Natural killer cell (primary cell): ENCODE measurements at regions not wholly inside any gene's neighbourhood (a gene's known extent, or its start where the extent isn't known, plus 50 kb on each side); places are given as distances from the start of the nearest gene placed in this dataset.

Experiments
- ATAC-seq, 3 donors: fragments of 150-1000 bp in 2 of 3; fragments of 200-7000 bp in 1 of 3; cut with Tn5 transposase; 1 replicate in 1 of 3; 2 replicates in 2 of 3; pipeline ENCODE4 v1.10.0; 2021; ENCODE audit warnings: mild to moderate bottlenecking in 2 of 3, moderate library complexity in 2 of 3
- DNase-seq, 2 donors: peaks; one replicate each; pipeline versions ENCODE4 v3.0.0 to v3.0.0-alpha.2; 2013 to 2021; ENCODE audit warnings: mixed read lengths in 1 of 2
- H3K27ac ChIP-seq: one replicate; pipeline ENCODE4 v1.5.1; 2013; ENCODE audit warnings: mild to moderate bottlenecking, low read length
- H3K27me3 ChIP-seq: one replicate; pipeline ENCODE4 v1.6.1; 2013; ENCODE audit warnings: low read length; ENCODE audit not compliant: control insufficient read depth, insufficient read depth
- H3K36me3 ChIP-seq: one replicate; pipeline ENCODE4 v1.6.1; 2013; ENCODE audit warnings: low read length; ENCODE audit not compliant: control insufficient read depth, insufficient read depth
- H3K4me1 ChIP-seq: one replicate; pipeline ENCODE4 v1.6.1; 2013; ENCODE audit warnings: low read length; ENCODE audit not compliant: control insufficient read depth, insufficient read depth
- H3K4me3 ChIP-seq: one replicate; pipeline ENCODE4 v1.5.1; 2013; ENCODE audit warnings: low read length
- H3K9me3 ChIP-seq: one replicate; pipeline ENCODE4 v1.6.1; 2013; ENCODE audit warnings: low read length; ENCODE audit not compliant: control insufficient read depth, insufficient read depth
- H3K27ac Mint-ChIP-seq, 2 donors: one replicate each; pipeline ENCODE4 v1.8.0; 2022; ENCODE audit warnings: mild to moderate bottlenecking in 2 of 2, mixed read lengths in 2 of 2, moderate library complexity in 1 of 2
- H3K27me3 Mint-ChIP-seq, 2 donors: one replicate each; pipeline ENCODE4 v1.8.0; 2022; ENCODE audit warnings: low read depth in 2 of 2, mixed read lengths in 2 of 2
- H3K36me3 Mint-ChIP-seq: one replicate; pipeline ENCODE4 v1.8.0; 2022; ENCODE audit warnings: mixed read lengths
- H3K4me1 Mint-ChIP-seq, 2 donors: one replicate each; pipeline ENCODE4 v1.8.0; 2022; ENCODE audit warnings: mixed read lengths in 2 of 2
- H3K4me3 Mint-ChIP-seq: one replicate; pipeline ENCODE4 v1.8.0; 2022; ENCODE audit warnings: mild to moderate bottlenecking, moderate library complexity, mixed read lengths
- H3K9me3 Mint-ChIP-seq, 2 donors: one replicate each; pipeline ENCODE4 v1.8.0; 2022; ENCODE audit warnings: mixed read lengths in 2 of 2
- whole genome bisulfite sequencing: methylation state at CpG from one replicate; pipeline ENCODE4 v1.1.7; 2013; ENCODE audit warnings: missing lambda C conversion rate; ENCODE audit not compliant: insufficient coverage; 5-methylcytosine and 5-hydroxymethylcytosine counted together
- intact Hi-C: fragments of 100-400 bp; cut with micrococcal nuclease; formaldehyde crosslinking; loops from one replicate; pipeline ENCODE4 v1.14.2; 2022
- TF ChIP-seq, protein P1 (sequence below): fragments of 200-600 bp; IDR thresholded peaks from one replicate; pipeline ENCODE4 v1.8.0; 2022; ENCODE audit warnings: antibody characterized with exemption

DNA sequence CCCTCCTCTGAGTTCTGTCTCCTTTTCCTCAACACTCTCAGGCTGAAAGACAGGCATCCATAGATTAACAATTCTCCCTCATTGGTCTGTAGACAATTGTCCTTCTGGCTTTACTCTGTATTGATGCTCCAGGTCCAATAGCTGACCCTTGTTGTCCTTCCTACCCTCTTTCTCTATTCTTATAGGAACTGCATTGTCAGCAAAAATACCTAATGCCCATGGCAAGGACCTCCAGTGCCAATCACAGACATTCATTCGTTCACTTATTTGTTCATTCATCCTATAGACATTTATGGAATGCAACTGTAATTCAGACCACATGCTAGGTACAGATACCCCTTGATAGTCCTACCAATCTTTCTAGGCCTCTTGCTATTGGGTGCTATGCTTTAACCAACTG lies 69.8 kb upstream of the DTNA start:
- intact Hi-C loops = no loop called here
- WGBS = 62% methylated on average over 1 of the region's 1 CpG
- Mint-ChIP-seq H3K9me3 (no peaks in the 10 kb centered on the region), H3K36me3 (no peaks in the 10 kb centered on the region), H3K4me1 (no peaks in the 10 kb centered on the region), H3K27me3 (no peaks in the 10 kb centered on the region), H3K27ac (no peak overlapping the region), H3K4me3 (no peak overlapping the region)
- no peaks in the 10 kb centered on the region for H3K27me3 ChIP-seq
- ATAC-seq (no peak), DNase-seq (no peak)
- TF ChIP-seq, protein P1, sequence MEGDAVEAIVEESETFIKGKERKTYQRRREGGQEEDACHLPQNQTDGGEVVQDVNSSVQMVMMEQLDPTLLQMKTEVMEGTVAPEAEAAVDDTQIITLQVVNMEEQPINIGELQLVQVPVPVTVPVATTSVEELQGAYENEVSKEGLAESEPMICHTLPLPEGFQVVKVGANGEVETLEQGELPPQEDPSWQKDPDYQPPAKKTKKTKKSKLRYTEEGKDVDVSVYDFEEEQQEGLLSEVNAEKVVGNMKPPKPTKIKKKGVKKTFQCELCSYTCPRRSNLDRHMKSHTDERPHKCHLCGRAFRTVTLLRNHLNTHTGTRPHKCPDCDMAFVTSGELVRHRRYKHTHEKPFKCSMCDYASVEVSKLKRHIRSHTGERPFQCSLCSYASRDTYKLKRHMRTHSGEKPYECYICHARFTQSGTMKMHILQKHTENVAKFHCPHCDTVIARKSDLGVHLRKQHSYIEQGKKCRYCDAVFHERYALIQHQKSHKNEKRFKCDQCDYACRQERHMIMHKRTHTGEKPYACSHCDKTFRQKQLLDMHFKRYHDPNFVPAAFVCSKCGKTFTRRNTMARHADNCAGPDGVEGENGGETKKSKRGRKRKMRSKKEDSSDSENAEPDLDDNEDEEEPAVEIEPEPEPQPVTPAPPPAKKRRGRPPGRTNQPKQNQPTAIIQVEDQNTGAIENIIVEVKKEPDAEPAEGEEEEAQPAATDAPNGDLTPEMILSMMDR = no peak
- no peaks in the 10 kb centered on the region for H3K9me3 ChIP-seq
- no peak overlapping the region for H3K27ac ChIP-seq
- H3K4me3 ChIP-seq = no peak overlapping the region
- no peaks in the 10 kb centered on the region for H3K4me1 ChIP-seq
- H3K36me3 ChIP-seq = no peaks in the 10 kb centered on the region

DNA sequence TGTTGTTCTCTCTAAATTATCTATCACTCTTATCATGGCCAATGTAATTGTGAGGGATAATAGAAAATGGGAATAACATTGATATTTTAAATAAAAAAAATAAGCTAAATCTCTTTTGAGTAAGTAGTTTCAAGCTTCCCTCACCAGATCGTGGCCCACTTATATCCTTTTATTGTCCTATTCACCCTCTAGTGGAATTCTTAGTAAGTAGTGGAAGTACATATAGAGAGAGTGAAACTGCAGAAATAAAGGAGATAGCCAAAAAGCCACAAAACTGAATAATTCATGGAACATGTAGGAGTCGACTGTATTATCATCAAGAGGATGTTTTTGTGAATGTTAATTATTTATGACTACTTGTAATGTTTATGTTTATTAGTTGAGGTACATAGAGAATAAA lies 66.1 kb upstream of the DTNA start:
- intact Hi-C loops = no loop called here
- Histone ChIP-seq H3K27ac (no peak overlapping the region), H3K4me1 (no peaks in the 10 kb centered on the region), H3K9me3 (no peaks in the 10 kb centered on the region), H3K27me3 (no peaks in the 10 kb centered on the region), H3K36me3 (no peaks in the 10 kb centered on the region), H3K4me3 (no peak overlapping the region)
- Mint-ChIP-seq H3K9me3 (no peaks in the 10 kb centered on the region), H3K36me3 (no peaks in the 10 kb centered on the region), H3K27ac (no peak overlapping the region), H3K4me3 (no peak overlapping the region), H3K27me3 (peaks cover 7 to 8% of the 10 kb centered on the region in 2 donors), H3K4me1 (no peaks in the 10 kb centered on the region)
- DNase-seq (no peak), ATAC-seq (no peak)
- TF ChIP-seq, protein P1 = no peak
- WGBS = 100% methylated on average over 1 of the region's 2 CpGs

DNA sequence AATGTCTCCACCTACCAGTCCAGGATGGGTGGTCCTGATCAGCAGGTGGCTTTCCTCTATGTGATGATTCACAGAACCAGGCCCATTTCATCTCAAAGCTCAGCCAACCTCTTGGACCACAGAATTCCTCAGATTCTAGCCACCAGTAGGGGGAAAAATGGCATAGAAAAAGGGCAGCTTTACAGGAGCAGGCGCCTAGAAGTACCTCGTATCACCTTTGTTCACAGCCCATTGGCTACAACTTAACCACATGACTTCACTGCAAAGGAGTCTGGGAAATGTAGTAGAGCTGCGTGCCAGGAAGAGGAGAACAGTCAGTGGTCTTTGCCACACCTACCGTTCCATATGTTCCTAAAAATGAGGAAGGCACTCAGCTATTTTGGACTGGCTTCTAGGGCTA lies 62.8 kb upstream of the DTNA start:
- H3K4me1 Mint-ChIP-seq = no peaks in the 10 kb centered on the region
- intact Hi-C loops = no loop called here

More for the DNA sequence above, 62.8 kb upstream of the DTNA start:
- Mint-ChIP-seq H3K27me3 (peaks cover 22 to 33% of the 10 kb centered on the region in 2 donors), H3K36me3 (no peaks in the 10 kb centered on the region), H3K27ac (no peak overlapping the region), H3K4me3 (no peak overlapping the region), H3K9me3 (no peaks in the 10 kb centered on the region)
- Histone ChIP-seq H3K4me3 (no peak overlapping the region), H3K9me3 (no peaks in the 10 kb centered on the region), H3K36me3 (no peaks in the 10 kb centered on the region), H3K4me1 (no peaks in the 10 kb centered on the region), H3K27ac (no peak overlapping the region), H3K27me3 (no peaks in the 10 kb centered on the region)
- DNase-seq (no peak), ATAC-seq (no peak)
- TF ChIP-seq, protein P1 = no peak
- 89% methylated on average over 4 of the region's 4 CpGs for WGBS
